WI38 (cell line): ENCODE measurements at regions not wholly inside any gene's neighbourhood (a gene's known extent, or its start where the extent isn't known, plus 50 kb on each side); places are given as distances from the start of the nearest gene placed in this dataset.
"Not testable (repeated sequence)": the region's sequence is repeated elsewhere in the genome, so short reads cannot be mapped to it uniquely, and the experiment has no call there.

Experiments used
- H3K4me3 ChIP-seq: 2 replicates; pipeline ENCODE4 v1.5.1; 2011; ENCODE audit warnings: low read depth, mild to moderate bottlenecking, control low read depth, low read length
- CTCF ChIP-seq: IDR thresholded peaks from 2 replicates; pipeline ENCODE4 v1.5.1; 2012; ENCODE audit warnings: low read depth, mild to moderate bottlenecking, control low read depth, low read length

GRCh38 chrX:86946569-86946968, 571.0 kb upstream of the KLHL4 start:
- H3K4me3 ChIP-seq, result no peak overlapping the region
- peak; percentile 25; the same call in 1 of the 2 replicates for TF ChIP-seq CTCF

GRCh38 chrX:86964321-86964720, 553.3 kb upstream of the KLHL4 start:
- TF ChIP-seq CTCF, result no peak
- no peak overlapping the region for H3K4me3 ChIP-seq

- TF ChIP-seq CTCF, result no peak
- H3K4me3 ChIP-seq, result no peak overlapping the region
Observed at GRCh38 chrX:86981326-86981879, 536.2 kb upstream of the KLHL4 start.

- H3K4me3 ChIP-seq, result not testable (repeated sequence)
Observed at GRCh38 chrX:86987351-86987750, 530.3 kb upstream of the KLHL4 start.

- H3K4me3 ChIP-seq, result no peak overlapping the region
- no peak for TF ChIP-seq CTCF
Observed at GRCh38 chrX:87003031-87003430, 514.6 kb upstream of the KLHL4 start.

GRCh38 chrX:87005183-87005582, 512.4 kb upstream of the KLHL4 start:
- no peak overlapping the region for H3K4me3 ChIP-seq
- no peak for TF ChIP-seq CTCF

- TF ChIP-seq CTCF, result no peak
Observed at GRCh38 chrX:87005885-87006284, 511.7 kb upstream of the KLHL4 start.

GRCh38 chrX:87006561-87006960, 511.0 kb upstream of the KLHL4 start:
- TF ChIP-seq CTCF, result no peak

More at GRCh38 chrX:87005885-87006284, 511.7 kb upstream of the KLHL4 start:
- H3K4me3 ChIP-seq, result no peak overlapping the region

More at GRCh38 chrX:87006561-87006960, 511.0 kb upstream of the KLHL4 start:
- H3K4me3 ChIP-seq, result no peak overlapping the region
